HEK293 (cell line): ENCODE measurements at regions not wholly inside any gene's neighbourhood (a gene's known extent, or its start where the extent isn't known, plus 50 kb on each side); places are given as distances from the start of the nearest gene placed in this dataset.
A peak's percentile ranks its signal among the peaks of the same experiment; 100 is the strongest.

Experiments used
- CTCF ChIA-PET: fragments of 350-600 bp; formaldehyde crosslinking; extraction: SDS; loops from one replicate; lab custom pipeline; 2021; ENCODE audit warnings: antibody characterized with exemption; lab: Yijun Ruan, JAX
- POLR2A ChIA-PET: fragments of 300-600 bp; formaldehyde crosslinking; extraction: SDS; loops from one replicate; lab custom pipeline; 2020; ENCODE audit warnings: antibody characterized with exemption, inconsistent platforms; lab: Yijun Ruan, JAX
- H3K27ac ChIP-seq: fragments of 200-500 bp; sonication (Bioruptor generic); 2 replicates; pipeline ENCODE4 v1.5.1; 2014; ENCODE audit warnings: low read depth, low read length, control low read depth, inconsistent platforms; ENCODE audit errors: extremely low read depth
- H3K36me3 ChIP-seq, 2 experiments: fragments of 200-500 bp in 1 of 2; sonication (Bioruptor generic) in 1 of 2; 1 replicate in 1 of 2; 2 replicates in 1 of 2; pipeline ENCODE4 v1.5.1; 2014 to 2017; ENCODE audit warnings: inconsistent platforms in 2 of 2, low read length in 2 of 2; ENCODE audit not compliant: control insufficient read depth in 2 of 2, insufficient read depth in 1 of 2
- H3K4me1 ChIP-seq: fragments of 200-500 bp; sonication (Bioruptor generic); 2 replicates; pipeline ENCODE4 v1.5.1; 2014; ENCODE audit warnings: mild to moderate bottlenecking, low read length, inconsistent platforms; ENCODE audit not compliant: control insufficient read depth, insufficient read depth
- H3K4me3 ChIP-seq: 2 replicates; pipeline ENCODE4 v1.5.1; 2011; ENCODE audit warnings: low read depth, mild to moderate bottlenecking, control low read depth, low read length, moderate library complexity
- H3K9me3 ChIP-seq: fragments of 200-500 bp; sonication (Bioruptor generic); 2 replicates; pipeline ENCODE4 v1.5.1; 2014; ENCODE audit warnings: low read depth, low read length, inconsistent platforms; ENCODE audit not compliant: control insufficient read depth, insufficient read depth
- EGR2 ChIP-seq: fragments of 450-650 bp; formaldehyde crosslinking; IDR thresholded peaks from 2 replicates; pipeline ENCODE4 v1.5.1; 2016; ENCODE audit warnings: low read depth, missing biosample characterization, missing genetic modification characterization
- HOXC10 ChIP-seq: sonication (generic); formaldehyde crosslinking; IDR thresholded peaks from 2 replicates; pipeline ENCODE4 v1.8.1; 2023; ENCODE audit warnings: mild to moderate bottlenecking, missing genetic modification reagents
- ZFHX2 ChIP-seq: fragments of 450-650 bp; formaldehyde crosslinking; conservative IDR thresholded peaks from 2 replicates; pipeline ENCODE4 v1.5.1; 2016; ENCODE audit warnings: missing biosample characterization, missing genetic modification characterization
- ZFP3 ChIP-seq: fragments of 450-650 bp; formaldehyde crosslinking; IDR thresholded peaks from 2 replicates; pipeline ENCODE4 v1.5.1; 2016; ENCODE audit warnings: low read depth, missing biosample characterization, missing genetic modification characterization
- ZNF133 ChIP-seq: fragments of 450-650 bp; formaldehyde crosslinking; IDR thresholded peaks from 2 replicates; pipeline ENCODE4 v1.5.1; 2016; ENCODE audit warnings: missing biosample characterization, missing genetic modification characterization
- ZNF146 ChIP-seq: fragments of 450-650 bp; formaldehyde crosslinking; IDR thresholded peaks from 2 replicates; pipeline ENCODE4 v1.5.1; 2016; ENCODE audit warnings: missing biosample characterization, missing genetic modification characterization
- ZNF292 ChIP-seq: fragments of 450-650 bp; formaldehyde crosslinking; IDR thresholded peaks from 2 replicates; pipeline ENCODE4 v1.5.1; 2016; ENCODE audit warnings: low read depth, missing biosample characterization, missing genetic modification characterization, borderline replicate concordance
- ZNF335 ChIP-seq: fragments of 450-650 bp; formaldehyde crosslinking; conservative IDR thresholded peaks from 2 replicates; pipeline ENCODE4 v1.5.1; 2016; ENCODE audit warnings: missing biosample characterization, missing genetic modification characterization
- ZNF561 ChIP-seq: fragments of 450-650 bp; IDR thresholded peaks from 2 replicates; pipeline ENCODE4 v1.5.1; 2018; ENCODE audit warnings: missing biosample characterization, missing genetic modification characterization, borderline replicate concordance
- ZNF621 ChIP-seq: fragments of 450-650 bp; formaldehyde crosslinking; IDR thresholded peaks from 2 replicates; pipeline ENCODE4 v1.5.1; 2017; ENCODE audit warnings: missing biosample characterization, missing genetic modification characterization
- ZNF660 ChIP-seq: fragments of 450-650 bp; IDR thresholded peaks from 2 replicates; pipeline ENCODE4 v1.5.1; 2018; ENCODE audit warnings: missing biosample characterization, mild to moderate bottlenecking, missing genetic modification characterization
- ZNF707 ChIP-seq: fragments of 450-650 bp; formaldehyde crosslinking; IDR thresholded peaks from 2 replicates; pipeline ENCODE4 v1.5.1; 2016; ENCODE audit warnings: missing biosample characterization, missing genetic modification characterization
- ZNF76 ChIP-seq: fragments of 450-650 bp; formaldehyde crosslinking; IDR thresholded peaks from 2 replicates; pipeline ENCODE4; 2016; ENCODE audit warnings: low read depth, missing biosample characterization, missing genetic modification characterization, borderline replicate concordance
- ZNF776 ChIP-seq: fragments of 450-650 bp; formaldehyde crosslinking; IDR thresholded peaks from 2 replicates; pipeline ENCODE4 v1.5.0; 2017; ENCODE audit warnings: missing biosample characterization, missing genetic modification characterization, borderline replicate concordance
- TF ChIP-seq, protein P1 (sequence below): fragments of 450-650 bp; formaldehyde crosslinking; IDR thresholded peaks from 2 replicates; pipeline ENCODE4 v1.5.1; 2016; ENCODE audit warnings: missing biosample characterization, missing genetic modification characterization
- TF ChIP-seq, protein P2 (sequence below): fragments of 450-650 bp; formaldehyde crosslinking; IDR thresholded peaks from 2 replicates; pipeline ENCODE4 v1.5.1; 2016; ENCODE audit warnings: missing biosample characterization, missing genetic modification characterization
- TF ChIP-seq, protein P3 (sequence below): fragments of 450-650 bp; formaldehyde crosslinking; IDR thresholded peaks from 2 replicates; pipeline ENCODE4 v1.5.1; 2016; ENCODE audit warnings: missing biosample characterization, missing genetic modification characterization

DNA sequence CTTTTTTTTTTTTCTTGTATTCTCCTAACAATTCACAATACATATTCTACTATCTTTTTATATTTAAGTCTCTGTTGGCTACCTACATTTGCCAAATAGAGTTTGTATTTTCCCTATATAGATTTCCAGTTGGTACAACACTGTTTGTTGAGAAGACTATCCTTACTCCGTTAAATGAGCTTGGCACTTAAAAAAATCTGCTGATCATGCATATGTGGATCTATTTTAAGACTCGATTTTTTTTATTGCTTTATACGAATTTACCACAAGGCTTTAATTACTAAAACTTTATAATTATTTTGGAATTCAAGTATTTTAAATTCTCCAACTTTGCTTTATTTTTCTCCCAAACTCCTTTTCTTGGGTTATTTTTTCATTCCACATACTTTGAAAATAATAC is 855.6 kb downstream of the C6orf118 start:
- POLR2A ChIA-PET, result no interaction called here
- no peaks in the 10 kb centered on the region for H3K36me3 ChIP-seq
- CTCF ChIA-PET, result interaction anchor here (0.7 to 0.8 kb wide), 2 partner anchors 28 to 330 kb away, joined by 3 read pairs; no protein-coding TSS in a partner anchor
- H3K4me3 ChIP-seq, result no peak overlapping the region
- H3K27ac ChIP-seq, result no peak overlapping the region
- TF ChIP-seq ZNF146, result no peak
- TF ChIP-seq ZNF335, result no peak
- TF ChIP-seq ZNF660 (tag by site-specific recombination), result no peak
- no peak for TF ChIP-seq ZNF776 (tag by site-specific recombination)
- TF ChIP-seq ZNF76 (tag by site-specific recombination), result no peak
- no peak for TF ChIP-seq ZNF133 (tag by site-specific recombination)
- no peak for TF ChIP-seq EGR2 (tag by site-specific recombination)
- TF ChIP-seq, protein P1, sequence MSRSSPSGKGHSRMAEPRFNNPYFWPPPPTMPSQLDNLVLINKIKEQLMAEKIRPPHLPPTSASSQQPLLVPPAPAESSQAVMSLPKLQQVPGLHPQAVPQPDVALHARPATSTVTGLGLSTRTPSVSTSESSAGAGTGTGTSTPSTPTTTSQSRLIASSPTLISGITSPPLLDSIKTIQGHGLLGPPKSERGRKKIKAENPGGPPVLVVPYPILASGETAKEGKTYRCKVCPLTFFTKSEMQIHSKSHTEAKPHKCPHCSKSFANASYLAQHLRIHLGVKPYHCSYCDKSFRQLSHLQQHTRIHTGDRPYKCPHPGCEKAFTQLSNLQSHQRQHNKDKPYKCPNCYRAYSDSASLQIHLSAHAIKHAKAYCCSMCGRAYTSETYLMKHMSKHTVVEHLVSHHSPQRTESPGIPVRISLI (tag by site-specific recombination), result no peak
- no peak for TF ChIP-seq ZFP3 (tag by site-specific recombination)
- TF ChIP-seq, protein P2, sequence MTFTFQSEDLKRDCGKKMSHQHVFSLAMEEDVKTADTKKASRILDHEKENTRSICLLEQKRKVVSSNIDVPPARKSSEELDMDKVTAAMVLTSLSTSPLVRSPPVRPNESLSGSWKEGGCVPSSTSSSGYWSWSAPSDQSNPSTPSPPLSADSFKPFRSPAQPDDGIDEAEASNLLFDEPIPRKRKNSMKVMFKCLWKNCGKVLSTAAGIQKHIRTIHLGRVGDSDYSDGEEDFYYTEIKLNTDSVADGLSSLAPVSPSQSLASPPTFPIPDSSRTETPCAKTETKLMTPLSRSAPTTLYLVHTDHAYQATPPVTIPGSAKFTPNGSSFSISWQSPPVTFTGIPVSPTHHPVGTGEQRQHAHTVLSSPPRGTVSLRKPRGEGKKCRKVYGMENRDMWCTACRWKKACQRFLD, result no peak
- no peak for TF ChIP-seq ZFHX2 (tag by site-specific recombination)
- no peak for TF ChIP-seq ZNF621 (tag by site-specific recombination)
- H3K4me1 ChIP-seq, result no peaks in the 10 kb centered on the region
- no peaks in the 10 kb centered on the region for H3K9me3 ChIP-seq

DNA sequence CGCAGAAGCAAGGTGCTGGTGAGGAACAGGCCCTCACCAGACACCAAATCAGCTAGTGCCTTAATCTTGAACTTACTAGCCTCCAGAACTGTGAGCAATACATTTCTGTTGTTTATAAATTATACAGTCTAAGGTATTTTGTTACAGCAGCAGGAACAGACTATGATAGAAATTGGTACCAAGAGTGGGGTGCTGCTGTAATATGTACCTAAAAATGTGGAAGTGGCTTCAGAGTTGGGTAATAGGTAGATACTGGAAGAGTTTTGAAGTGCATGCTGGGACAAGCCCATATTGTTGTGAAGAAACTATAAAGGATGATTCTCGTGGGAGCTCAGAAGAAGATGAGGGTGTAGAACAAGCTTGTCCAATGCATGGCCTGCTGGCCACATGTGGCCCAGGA is 866.8 kb downstream of the C6orf118 start:
- no peak overlapping the region for H3K4me3 ChIP-seq
- no peak for TF ChIP-seq HOXC10 (CRISPR knock-in tag)
- no peak for TF ChIP-seq ZNF561 (tag by site-specific recombination)
- TF ChIP-seq ZNF707 (tag by site-specific recombination), result peak; percentile 61; the same call in 1 of the 2 replicates
- no peak for TF ChIP-seq ZNF146
- TF ChIP-seq, protein P3, sequence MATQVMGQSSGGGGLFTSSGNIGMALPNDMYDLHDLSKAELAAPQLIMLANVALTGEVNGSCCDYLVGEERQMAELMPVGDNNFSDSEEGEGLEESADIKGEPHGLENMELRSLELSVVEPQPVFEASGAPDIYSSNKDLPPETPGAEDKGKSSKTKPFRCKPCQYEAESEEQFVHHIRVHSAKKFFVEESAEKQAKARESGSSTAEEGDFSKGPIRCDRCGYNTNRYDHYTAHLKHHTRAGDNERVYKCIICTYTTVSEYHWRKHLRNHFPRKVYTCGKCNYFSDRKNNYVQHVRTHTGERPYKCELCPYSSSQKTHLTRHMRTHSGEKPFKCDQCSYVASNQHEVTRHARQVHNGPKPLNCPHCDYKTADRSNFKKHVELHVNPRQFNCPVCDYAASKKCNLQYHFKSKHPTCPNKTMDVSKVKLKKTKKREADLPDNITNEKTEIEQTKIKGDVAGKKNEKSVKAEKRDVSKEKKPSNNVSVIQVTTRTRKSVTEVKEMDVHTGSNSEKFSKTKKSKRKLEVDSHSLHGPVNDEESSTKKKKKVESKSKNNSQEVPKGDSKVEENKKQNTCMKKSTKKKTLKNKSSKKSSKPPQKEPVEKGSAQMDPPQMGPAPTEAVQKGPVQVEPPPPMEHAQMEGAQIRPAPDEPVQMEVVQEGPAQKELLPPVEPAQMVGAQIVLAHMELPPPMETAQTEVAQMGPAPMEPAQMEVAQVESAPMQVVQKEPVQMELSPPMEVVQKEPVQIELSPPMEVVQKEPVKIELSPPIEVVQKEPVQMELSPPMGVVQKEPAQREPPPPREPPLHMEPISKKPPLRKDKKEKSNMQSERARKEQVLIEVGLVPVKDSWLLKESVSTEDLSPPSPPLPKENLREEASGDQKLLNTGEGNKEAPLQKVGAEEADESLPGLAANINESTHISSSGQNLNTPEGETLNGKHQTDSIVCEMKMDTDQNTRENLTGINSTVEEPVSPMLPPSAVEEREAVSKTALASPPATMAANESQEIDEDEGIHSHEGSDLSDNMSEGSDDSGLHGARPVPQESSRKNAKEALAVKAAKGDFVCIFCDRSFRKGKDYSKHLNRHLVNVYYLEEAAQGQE, result no peak
- TF ChIP-seq, all 188 proteins: peak for 1
- no peaks in the 10 kb centered on the region for H3K36me3 ChIP-seq
- H3K27ac ChIP-seq, result no peak overlapping the region
- no peaks in the 10 kb centered on the region for H3K9me3 ChIP-seq
- CTCF ChIA-PET, result no interaction called here
- no peaks in the 10 kb centered on the region for H3K4me1 ChIP-seq
- POLR2A ChIA-PET, result no interaction called here

DNA sequence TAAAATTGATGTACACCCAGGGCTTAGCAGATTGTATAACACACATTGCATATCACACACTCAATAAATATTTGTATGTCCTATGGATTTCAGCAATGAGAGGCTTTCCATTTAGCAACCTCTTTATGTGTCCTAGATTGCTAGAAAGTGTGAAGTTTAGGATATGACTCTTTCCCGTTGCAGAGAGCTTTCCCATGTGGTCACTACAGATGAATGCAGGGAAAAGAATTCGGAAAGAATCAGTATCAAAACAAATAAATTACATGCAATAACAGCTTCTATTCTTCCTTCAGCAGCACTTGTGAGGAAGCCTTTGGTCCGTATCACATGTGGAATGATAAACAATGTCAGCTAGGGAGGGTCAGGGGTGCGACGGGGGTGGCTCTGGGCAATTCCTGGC is 870.1 kb downstream of the C6orf118 start:
- H3K4me3 ChIP-seq, result no peak overlapping the region
- POLR2A ChIA-PET, result no interaction called here
- H3K9me3 ChIP-seq, result no peaks in the 10 kb centered on the region
- CTCF ChIA-PET, result no interaction called here
- no peaks in the 10 kb centered on the region for H3K4me1 ChIP-seq
- H3K36me3 ChIP-seq, result no peaks in the 10 kb centered on the region
- TF ChIP-seq ZNF292 (tag by site-specific recombination), result no peak
- no peak overlapping the region for H3K27ac ChIP-seq
